Pulmonary artery endothelial cell (primary cell): ENCODE measurements at regions not wholly inside any gene's neighbourhood (a gene's known extent, or its start where the extent isn't known, plus 50 kb on each side); places are given as distances from the start of the nearest gene placed in this dataset.

Experiments
- DNase-seq: peaks from one replicate; pipeline ENCODE4 v3.0.0-alpha.2; 2011; ENCODE audit warnings: low read depth, low spot score

DNA sequence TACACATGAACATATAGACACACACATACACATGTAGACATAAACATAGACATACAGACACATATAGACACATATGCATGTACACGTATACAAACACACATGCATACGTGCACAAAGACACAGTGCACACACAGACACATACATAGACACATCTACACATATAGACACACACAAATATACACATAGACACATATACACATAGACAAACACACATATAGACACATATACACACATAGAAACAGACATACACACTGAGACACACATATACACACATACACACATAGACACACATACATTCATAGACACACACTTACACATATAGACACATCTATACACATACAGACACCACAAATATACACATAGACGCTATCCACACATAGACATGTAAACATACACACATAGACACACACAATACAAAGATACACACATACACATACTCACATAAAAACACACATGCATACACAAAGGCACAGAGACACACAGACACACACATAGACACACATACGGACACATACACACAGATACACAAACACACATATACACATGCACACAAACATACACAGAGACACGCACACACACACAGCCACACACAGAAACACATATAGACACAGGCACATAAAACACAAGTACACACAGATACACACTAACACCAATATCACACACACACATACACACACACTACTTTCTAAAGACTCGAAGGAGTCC, 254.0 kb downstream of the TSHZ3 start:
- DNase-seq: no peak

GRCh38 chr19:31092274-31092673, 257.0 kb downstream of the TSHZ3 start:
- no peak for DNase-seq

- no peak for DNase-seq
Measured at GRCh38 chr19:31089681-31090080, 259.6 kb downstream of the TSHZ3 start.

DNA sequence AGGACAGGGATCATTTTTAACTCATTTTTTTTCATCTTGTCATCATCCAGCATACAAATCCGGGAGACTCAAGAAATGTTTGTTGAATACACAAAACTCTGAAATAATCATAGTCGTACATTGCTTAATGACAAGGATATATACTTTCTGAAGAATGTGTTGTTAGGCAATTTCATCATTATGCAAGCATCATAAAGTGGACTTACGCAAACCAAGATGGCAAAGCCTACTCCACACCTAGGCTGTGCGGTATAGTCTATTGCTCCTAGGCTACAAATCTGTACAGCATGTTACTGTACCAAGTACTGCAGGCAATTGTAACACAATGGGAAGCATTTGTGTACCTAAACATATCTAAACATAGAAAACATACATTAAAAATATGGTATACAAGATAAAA, 264.1 kb downstream of the TSHZ3 start:
- no peak for DNase-seq

DNA sequence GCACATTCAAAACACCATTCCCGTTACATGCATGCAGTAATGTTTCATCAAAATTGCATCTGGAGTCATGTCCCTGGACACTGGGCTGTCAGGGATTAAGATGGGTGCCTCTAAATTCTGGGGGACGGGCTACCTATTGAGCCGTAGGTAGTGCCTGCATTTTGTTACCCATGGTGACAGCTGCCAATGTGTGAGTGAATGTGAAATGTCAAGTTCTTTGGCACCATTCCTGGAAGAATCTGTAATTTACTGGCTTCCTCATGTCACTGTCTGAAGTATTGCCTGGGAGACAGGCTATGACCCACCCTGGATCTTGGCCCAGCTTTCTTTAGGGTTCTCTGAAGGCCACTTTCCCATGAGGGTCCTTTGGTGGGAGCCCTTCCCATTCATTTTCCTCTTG, 266.1 kb downstream of the TSHZ3 start:
- no peak for DNase-seq

GRCh38 chr19:31075146-31075655, 274.0 kb downstream of the TSHZ3 start:
- DNase-seq: no peak

DNA sequence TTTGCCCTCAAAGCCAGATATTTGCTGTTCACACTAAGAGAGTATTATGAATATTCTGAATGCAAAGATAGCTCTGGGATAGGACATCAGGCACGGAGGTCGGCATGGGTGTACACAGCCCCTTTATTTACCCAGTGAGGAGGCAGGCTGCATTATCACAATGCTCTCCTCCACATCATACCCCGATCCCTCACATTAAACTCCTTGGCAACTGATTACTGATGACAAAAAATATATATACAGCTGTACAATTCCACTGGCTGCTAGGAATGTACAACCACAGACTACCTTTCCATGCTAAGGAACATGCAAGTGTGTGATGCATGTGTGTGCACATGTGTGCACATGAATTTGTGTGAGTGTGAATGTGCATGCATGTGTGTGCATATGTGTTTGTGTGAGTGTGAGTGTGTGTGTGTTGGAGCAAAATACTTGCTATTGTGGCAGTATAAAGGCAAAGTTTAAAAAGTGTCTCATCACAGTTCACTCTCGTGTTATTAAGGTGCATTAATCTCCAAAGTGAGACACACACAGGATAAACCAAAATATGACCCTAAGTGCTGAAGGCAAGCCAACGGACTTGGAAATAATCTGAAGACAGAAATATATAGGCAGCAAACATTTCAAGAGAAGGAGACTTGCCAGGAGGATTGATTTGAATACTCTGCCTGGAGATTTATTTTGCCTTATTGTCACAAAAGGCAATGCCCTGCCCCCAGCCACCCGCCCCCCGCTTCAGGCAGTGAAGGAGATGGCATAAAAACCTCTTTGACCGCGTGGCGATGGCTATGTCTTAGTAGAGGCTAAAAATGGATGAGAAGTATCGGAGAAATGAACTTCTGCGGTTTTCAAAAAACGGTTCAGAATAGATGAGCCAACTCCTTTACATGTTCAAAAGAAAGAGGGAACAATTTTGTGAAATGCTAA, 274.8 kb downstream of the TSHZ3 start:
- DNase-seq: no peak

DNA sequence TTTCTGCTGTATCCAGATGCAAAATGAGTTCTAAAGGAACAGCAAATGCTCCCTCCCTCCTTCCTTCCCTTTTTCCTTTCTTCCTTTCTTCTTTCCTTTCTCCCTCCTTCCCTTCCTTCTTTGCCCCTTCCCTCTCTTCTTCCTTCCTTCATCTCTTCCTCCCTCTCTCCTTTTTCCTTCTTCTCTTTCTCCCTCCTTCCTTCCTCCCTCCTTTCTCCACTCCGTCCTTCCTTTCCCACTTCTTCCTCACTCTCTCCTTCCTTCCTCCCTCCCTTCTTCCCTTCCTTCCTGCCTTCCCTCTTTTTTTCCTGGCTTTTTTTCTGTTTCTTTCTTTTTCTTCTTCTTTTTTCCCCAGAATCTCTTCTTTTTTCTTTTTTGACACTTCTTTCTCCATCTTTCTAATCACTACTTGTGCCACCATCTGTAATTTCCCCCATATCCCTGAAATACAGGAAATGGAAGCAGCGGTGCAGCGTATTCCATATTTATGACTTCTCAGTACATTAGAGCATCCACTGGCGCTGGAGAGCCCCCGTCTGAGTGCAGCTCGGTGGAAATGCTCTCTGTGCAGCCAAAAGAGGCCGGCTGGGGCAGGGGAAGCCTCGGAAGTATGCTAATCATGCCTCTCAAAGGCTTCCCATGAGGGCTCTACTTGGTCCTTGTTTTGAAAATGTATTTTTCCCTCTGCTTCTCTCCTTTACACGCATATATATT, 275.6 kb downstream of the TSHZ3 start:
- DNase-seq: no peak

DNA sequence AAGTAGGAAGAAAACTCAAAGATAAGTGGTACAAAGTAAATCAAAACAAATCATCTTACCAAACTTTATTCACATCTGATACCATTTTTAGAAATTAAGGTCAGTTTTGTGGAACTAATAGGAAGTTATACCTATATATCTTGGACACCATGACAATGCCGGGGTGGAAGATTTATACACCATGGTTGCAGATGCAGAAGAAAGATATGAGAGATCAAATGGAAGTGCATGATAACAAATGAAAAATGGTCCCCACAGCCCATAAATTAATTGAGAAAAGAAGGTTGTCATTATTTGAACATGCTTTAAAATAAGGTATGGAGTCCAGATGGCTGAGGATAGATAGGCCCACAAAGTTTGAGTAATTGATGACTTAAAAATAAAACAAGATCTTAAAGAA, 276.8 kb downstream of the TSHZ3 start:
- DNase-seq: no peak

- DNase-seq: no peak
Measured at GRCh38 chr19:31071136-31071855, 277.9 kb downstream of the TSHZ3 start.

DNA sequence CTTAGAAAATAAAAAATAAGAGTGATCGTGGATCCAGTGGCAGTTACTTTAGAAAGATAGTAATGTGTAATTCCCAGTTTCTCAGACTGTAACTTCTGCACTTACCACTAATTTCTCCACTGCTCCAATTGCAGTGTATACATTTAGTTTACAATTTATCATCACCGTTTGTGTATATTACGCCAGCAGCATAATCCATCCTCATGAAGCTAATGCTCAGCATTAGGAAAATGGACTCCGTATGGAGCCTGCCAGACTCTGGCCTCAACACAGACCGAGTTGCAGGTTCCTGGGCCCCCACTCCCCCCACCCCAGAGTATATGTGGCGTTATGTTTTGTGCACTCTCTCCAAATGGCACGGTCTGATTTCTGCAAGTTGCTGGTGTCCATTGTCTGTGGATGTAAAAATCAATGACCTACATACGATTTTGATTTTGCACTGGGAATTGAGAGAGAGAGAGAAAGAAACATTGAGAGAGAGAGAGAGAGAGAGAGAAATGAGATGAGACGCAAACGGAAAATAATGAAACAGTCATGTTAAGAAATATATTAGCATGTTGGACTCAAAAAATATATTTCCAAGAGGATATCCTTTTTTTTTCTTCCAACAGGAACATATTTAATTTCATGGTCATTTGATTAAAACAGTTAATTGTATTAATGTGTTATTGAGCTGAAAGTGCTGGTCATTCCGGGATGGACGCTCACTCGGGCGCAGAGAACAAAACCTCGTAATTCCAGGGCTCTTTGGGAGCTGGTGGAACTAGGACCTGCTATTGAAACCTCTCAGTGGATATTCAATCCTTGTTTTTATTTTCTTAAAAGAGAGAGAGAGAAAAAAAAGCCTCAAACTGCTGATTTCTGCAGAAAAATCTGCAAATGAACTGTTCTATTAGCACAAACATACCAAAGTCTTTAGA, 278.8 kb downstream of the TSHZ3 start:
- DNase-seq: no peak

DNA sequence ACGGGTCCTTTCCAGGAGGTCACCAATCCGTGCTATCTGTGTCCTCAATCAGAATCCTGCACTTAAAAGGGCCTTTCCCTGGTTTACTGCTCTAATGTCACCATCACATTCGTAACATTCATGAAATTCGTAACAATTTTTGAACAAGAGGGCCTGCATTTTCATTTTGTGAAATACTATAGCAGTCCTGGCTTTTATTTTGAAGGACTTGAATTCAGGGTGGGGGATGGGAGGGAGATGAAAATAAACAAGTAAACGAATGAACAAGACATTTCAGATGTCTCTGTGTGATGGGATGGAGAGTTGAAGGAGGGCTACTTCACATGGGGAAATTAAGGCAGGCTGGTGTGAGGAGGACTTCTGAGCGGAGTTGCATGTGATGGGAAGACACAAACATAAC, 281.0 kb downstream of the TSHZ3 start:
- no peak for DNase-seq

DNA sequence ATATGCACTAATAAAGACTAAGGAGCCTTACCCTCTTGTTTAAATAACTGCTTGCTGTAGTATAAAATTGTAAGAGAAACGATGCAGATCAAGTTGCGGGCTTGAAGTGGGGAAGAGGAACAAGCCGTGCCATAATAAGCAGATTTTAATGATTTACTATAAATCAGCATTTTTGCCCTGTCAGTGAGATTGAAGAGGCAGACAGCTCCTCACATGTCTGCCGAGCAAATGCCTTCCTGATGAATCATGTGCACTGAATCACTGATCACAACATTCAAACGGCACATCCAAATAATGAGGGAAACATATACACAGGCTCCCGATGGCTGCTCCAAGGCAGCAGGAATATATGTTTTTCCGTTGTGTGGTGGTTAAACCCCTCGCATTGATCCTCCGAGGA, 282.9 kb downstream of the TSHZ3 start:
- DNase-seq: no peak

- DNase-seq: no peak
Measured at GRCh38 chr19:31064491-31064890, 284.7 kb downstream of the TSHZ3 start.

DNA sequence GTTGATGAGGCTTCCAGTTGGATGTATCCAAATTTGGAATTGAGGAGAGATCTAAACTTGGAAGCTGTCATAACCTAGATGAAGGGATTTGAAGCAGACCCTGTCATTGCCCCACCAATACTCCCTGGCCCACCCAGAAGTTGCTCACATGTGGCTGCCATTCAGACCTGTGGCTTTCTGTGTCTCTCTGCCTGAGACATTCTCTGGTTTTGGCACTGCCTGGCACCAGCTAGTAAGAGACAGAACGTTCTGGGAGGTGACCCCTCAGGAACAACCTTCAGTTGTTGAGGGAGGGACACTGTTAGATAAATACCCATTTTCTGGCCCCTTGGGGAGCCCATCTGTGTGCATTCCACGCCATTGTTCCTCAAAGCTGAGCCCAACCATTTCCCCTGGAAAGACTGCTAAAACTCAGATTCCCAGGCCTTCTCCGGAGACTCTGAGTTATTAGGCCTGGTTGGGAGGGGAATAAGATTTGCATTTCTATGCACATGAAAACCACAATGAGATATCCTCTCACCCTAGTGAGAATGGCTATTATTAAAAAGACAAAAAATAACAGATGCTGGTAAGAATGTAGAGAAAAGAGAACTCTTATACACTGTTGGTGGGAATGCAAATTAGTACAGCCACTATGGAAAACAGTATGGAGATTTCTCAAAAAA, 290.4 kb downstream of the TSHZ3 start:
- DNase-seq: no peak

DNA sequence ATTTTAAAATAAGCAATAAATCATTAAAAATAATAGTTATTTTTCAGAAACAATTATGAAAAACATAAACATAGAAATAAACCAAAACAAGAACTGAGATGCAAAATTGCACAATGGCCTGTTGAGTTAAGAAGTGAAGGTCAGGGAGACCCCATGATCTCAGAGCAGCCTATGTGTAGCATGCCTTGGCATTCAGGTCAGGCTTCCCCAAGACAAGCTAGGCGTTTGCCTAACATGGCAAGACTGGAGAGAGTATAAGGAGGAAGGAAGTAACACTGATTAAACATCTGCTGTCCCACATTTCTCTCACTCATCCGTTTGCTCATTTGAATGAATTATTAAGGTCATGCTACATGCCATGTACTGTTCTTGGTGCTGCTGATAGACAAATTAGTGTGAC, 291.8 kb downstream of the TSHZ3 start:
- no peak for DNase-seq

- no peak for DNase-seq
Measured at GRCh38 chr19:31055454-31055853, 293.8 kb downstream of the TSHZ3 start.

DNA sequence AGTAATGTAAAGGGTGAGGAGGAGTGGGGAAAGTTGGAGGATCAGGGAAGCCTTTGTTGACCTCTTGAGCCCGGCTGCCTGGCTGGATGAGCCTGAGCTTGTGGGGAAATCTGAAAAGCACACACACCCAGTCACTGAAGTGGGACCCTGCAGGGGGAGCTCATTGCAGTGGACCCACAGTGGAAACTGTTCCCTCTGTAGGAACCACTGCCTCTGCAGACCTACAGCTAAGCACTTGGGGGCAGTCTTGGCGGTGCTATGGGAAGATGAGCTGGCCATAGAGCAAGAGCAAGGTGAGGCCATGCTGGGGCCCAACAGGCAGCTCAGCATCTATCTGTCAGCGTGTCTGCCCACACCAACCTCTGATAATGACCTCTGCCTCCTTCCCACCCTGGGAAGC, 294.8 kb downstream of the TSHZ3 start:
- DNase-seq: no peak

- no peak for DNase-seq
Measured at GRCh38 chr19:31049431-31049830, 299.8 kb downstream of the TSHZ3 start.

DNA sequence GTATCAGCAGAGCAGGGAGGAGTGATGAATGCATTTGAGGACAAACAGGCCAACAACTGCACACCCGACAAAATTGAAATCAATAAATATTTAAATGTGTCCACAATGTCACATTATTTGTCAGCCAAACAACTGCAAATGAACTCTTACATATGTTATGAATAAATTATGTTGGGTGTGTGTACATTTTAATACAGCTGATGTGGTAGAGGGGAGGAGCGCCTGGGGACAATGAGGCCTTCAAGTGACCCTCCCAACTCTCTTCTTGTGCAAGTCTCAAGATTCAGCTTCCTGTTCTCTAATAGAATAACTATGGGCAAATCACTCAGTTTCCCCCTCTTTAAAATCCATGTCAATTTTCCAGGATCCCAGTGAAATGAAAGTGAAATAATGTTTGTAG, 303.2 kb downstream of the TSHZ3 start:
- DNase-seq: no peak
